CD14-positive monocyte (primary cell): ENCODE measurements at regions not wholly inside any gene's neighbourhood (a gene's known extent, or its start where the extent isn't known, plus 50 kb on each side); places are given as distances from the start of the nearest gene placed in this dataset.

Experiments
- DNase-seq, 3 donors: peaks; one replicate each; pipeline ENCODE4 v3.0.0-alpha.2; 2011 to 2022
- H2AFZ ChIP-seq: 2 replicates; pipeline ENCODE4 v1.6.0; 2012; ENCODE audit warnings: mild to moderate bottlenecking, low read depth, low read length, inconsistent platforms; ENCODE audit not compliant: insufficient read depth, poor library complexity, severe bottlenecking
- H3K27ac ChIP-seq, 2 donors: 1 replicate in 1 of 2; 2 replicates in 1 of 2; pipeline ENCODE4 v1.5.1; 2012 to 2013; ENCODE audit warnings: low read length in 2 of 2, control low read depth in 1 of 2, inconsistent platforms in 1 of 2, low read depth in 1 of 2, mild to moderate bottlenecking in 1 of 2
- H3K27me3 ChIP-seq, 2 donors: one replicate each; pipeline versions ENCODE4 v1.6.0 to v1.6.1; 2011 to 2013; ENCODE audit warnings: low read length in 2 of 2; ENCODE audit not compliant: control insufficient read depth in 2 of 2, insufficient read depth in 2 of 2
- H3K36me3 ChIP-seq, 2 donors: replicated peaks in 1 of 2; 1 replicate in 1 of 2; 2 replicates in 1 of 2; pipeline versions ENCODE4 v1.5.1 to v1.6.1; 2012 to 2013; ENCODE audit warnings: low read length in 2 of 2, control low read depth in 1 of 2, inconsistent platforms in 1 of 2, mild to moderate bottlenecking in 1 of 2; ENCODE audit not compliant: insufficient read depth in 2 of 2, control insufficient read depth in 1 of 2
- H3K4me1 ChIP-seq, 2 donors: 1 replicate in 1 of 2; 2 replicates in 1 of 2; pipeline versions ENCODE4 v1.5.1 to v1.6.1; 2012 to 2013; ENCODE audit warnings: low read length in 2 of 2, control low read depth in 1 of 2, inconsistent platforms in 1 of 2, mild to moderate bottlenecking in 1 of 2, moderate library complexity in 1 of 2; ENCODE audit not compliant: insufficient read depth in 2 of 2, control insufficient read depth in 1 of 2
- H3K4me2 ChIP-seq: replicated peaks from 2 replicates; pipeline ENCODE3; 2012; ENCODE audit warnings: low read length, moderate library complexity, mild to moderate bottlenecking; ENCODE audit not compliant: poor library complexity, severe bottlenecking; ENCODE audit errors: extremely low read depth
- H3K4me3 ChIP-seq, 3 experiments: fragments of 200-600 bp in 1 of 3; sonication (generic) in 1 of 3; replicated peaks in 1 of 3; 1 replicate in 2 of 3; 2 replicates in 1 of 3; pipeline ENCODE4 v1.5.1; 2011 to 2013; ENCODE audit warnings: low read length in 3 of 3, mild to moderate bottlenecking in 3 of 3, control low read depth in 2 of 3, low read depth in 2 of 3, inconsistent platforms in 1 of 3, moderate library complexity in 1 of 3
- H3K79me2 ChIP-seq: 2 replicates; pipeline ENCODE4 v1.6.0; 2012; ENCODE audit warnings: mild to moderate bottlenecking, control low read depth, inconsistent platforms, low read length, moderate library complexity; ENCODE audit not compliant: insufficient read depth
- H3K9ac ChIP-seq: 2 replicates; pipeline ENCODE4 v1.6.0; 2017; ENCODE audit warnings: low read length, mild to moderate bottlenecking; ENCODE audit not compliant: insufficient read depth, poor library complexity, severe bottlenecking
- H3K9me3 ChIP-seq, 2 donors: replicated peaks in 1 of 2; 1 replicate in 1 of 2; 2 replicates in 1 of 2; pipeline versions ENCODE4 v1.5.1 to v1.6.1; 2012 to 2013; ENCODE audit warnings: low read length in 2 of 2, control low read depth in 1 of 2; ENCODE audit not compliant: control insufficient read depth in 1 of 2, insufficient read depth in 1 of 2
- H4K20me1 ChIP-seq: 2 replicates; pipeline ENCODE4 v1.6.0; 2012; ENCODE audit warnings: mild to moderate bottlenecking, low read length, control low read depth, moderate library complexity; ENCODE audit not compliant: insufficient read depth
- H3K27ac Mint-ChIP-seq, 7 donors: one replicate each; pipeline ENCODE4 v1.8.0; 2020; ENCODE audit warnings: mild to moderate bottlenecking in 7 of 7, mixed read lengths in 7 of 7, moderate library complexity in 6 of 7, inconsistent platforms in 2 of 7
- H3K27me3 Mint-ChIP-seq, 3 donors: one replicate each; pipeline ENCODE4 v1.8.0; 2021 to 2022; ENCODE audit warnings: low read depth in 3 of 3, mild to moderate bottlenecking in 3 of 3, mixed read lengths in 3 of 3, moderate library complexity in 3 of 3, inconsistent platforms in 1 of 3
- H3K36me3 Mint-ChIP-seq, 2 donors: one replicate each; pipeline ENCODE4 v1.8.0; 2020; ENCODE audit warnings: mixed read lengths in 2 of 2, inconsistent platforms in 1 of 2, mild to moderate bottlenecking in 1 of 2
- H3K4me1 Mint-ChIP-seq: one replicate; pipeline ENCODE4 v1.8.0; 2020; ENCODE audit warnings: mild to moderate bottlenecking, mixed read lengths
- H3K4me3 Mint-ChIP-seq, 2 donors: one replicate each; pipeline ENCODE4 v1.8.0; 2020; ENCODE audit warnings: mild to moderate bottlenecking in 2 of 2, mixed read lengths in 2 of 2, moderate library complexity in 1 of 2
- H3K9me3 Mint-ChIP-seq, 7 donors: one replicate each; pipeline ENCODE4 v1.8.0; 2020 to 2022; ENCODE audit warnings: mixed read lengths in 7 of 7, mild to moderate bottlenecking in 6 of 7, moderate library complexity in 6 of 7, inconsistent platforms in 2 of 7
- CTCF ChIP-seq: fragments of 200-600 bp; IDR thresholded peaks from one replicate; pipeline ENCODE4 v1.8.0; 2022; ENCODE audit warnings: antibody characterized with exemption, mild to moderate bottlenecking
- WGBS: methylation state at CpG from one replicate; pipeline ENCODE4 v1.1.5; 2013; ENCODE audit warnings: missing lambda C conversion rate; ENCODE audit not compliant: insufficient coverage; 5-methylcytosine and 5-hydroxymethylcytosine counted together
- intact Hi-C, 2 donors: fragments of 100-400 bp; cut with micrococcal nuclease; formaldehyde crosslinking; loops; one replicate each; pipeline versions ENCODE4 v1.15.0 to v1.15.1; 2023

- Histone ChIP-seq H3K4me2 (no peak overlapping the region), H3K27me3 (no peaks in the 10 kb centered on the region), H3K9ac (no peak overlapping the region), H3K36me3 (no peaks in the 10 kb centered on the region), H2AFZ (no peak overlapping the region), H3K4me3 (no peak overlapping the region), H4K20me1 (no peaks in the 10 kb centered on the region), H3K9me3 (no peaks in the 10 kb centered on the region), H3K79me2 (no peaks in the 10 kb centered on the region), H3K27ac (no peak overlapping the region), H3K4me1 (no peaks in the 10 kb centered on the region)
- 52% methylated on average over 14 of the region's 22 CpGs for WGBS
- H3K9me3 Mint-ChIP-seq: peaks cover 0 to 8% (median 4%) of the 10 kb centered on the region in 7 donors
- TF ChIP-seq CTCF: no peak
- peak overlapping the region; percentile 13 to 25 for H3K4me3 Mint-ChIP-seq
- DNase-seq: no peak
- no peak overlapping the region for H3K27ac Mint-ChIP-seq
- H3K27me3 Mint-ChIP-seq: peaks cover 0 to 3% (median 2%) of the 10 kb centered on the region in 3 donors
- H3K36me3 Mint-ChIP-seq: no peaks in the 10 kb centered on the region
- intact Hi-C loops: no loop called here
- H3K4me1 Mint-ChIP-seq: peaks cover 12% of the 10 kb centered on the region
Measured at GRCh38 chr17:56737421-56738161, 96.1 kb downstream of the C17orf67 start.

GRCh38 chr17:56739376-56739775 lies 94.3 kb downstream of the C17orf67 start:
- Histone ChIP-seq H3K36me3 (no peaks in the 10 kb centered on the region), H3K4me2 (no peak overlapping the region), H3K79me2 (no peaks in the 10 kb centered on the region), H3K9ac (no peak overlapping the region), H3K9me3 (peaks cover 12 to 13% of the 10 kb centered on the region in 2 donors), H3K4me1 (no peaks in the 10 kb centered on the region), H3K27me3 (no peaks in the 10 kb centered on the region), H3K27ac (no peak overlapping the region), H3K4me3 (no peak overlapping the region), H2AFZ (no peak overlapping the region), H4K20me1 (no peaks in the 10 kb centered on the region)
- Mint-ChIP-seq H3K9me3 (peaks cover 12 to 24% (median 19%) of the 10 kb centered on the region in 7 donors), H3K27me3 (peaks cover 0 to 2% (median 2%) of the 10 kb centered on the region in 3 donors), H3K4me3 (no peak overlapping the region), H3K36me3 (no peaks in the 10 kb centered on the region), H3K27ac (no peak overlapping the region), H3K4me1 (peaks cover 12% of the 10 kb centered on the region)
- TF ChIP-seq CTCF: no peak
- DNase-seq: no peak
- intact Hi-C loops: no loop called here
